ENCODE measurements at regions not wholly inside any gene's neighbourhood (a gene's known extent, or its start where the extent isn't known, plus 50 kb on each side); places are given as distances from the start of the nearest gene placed in this dataset.

DNA sequence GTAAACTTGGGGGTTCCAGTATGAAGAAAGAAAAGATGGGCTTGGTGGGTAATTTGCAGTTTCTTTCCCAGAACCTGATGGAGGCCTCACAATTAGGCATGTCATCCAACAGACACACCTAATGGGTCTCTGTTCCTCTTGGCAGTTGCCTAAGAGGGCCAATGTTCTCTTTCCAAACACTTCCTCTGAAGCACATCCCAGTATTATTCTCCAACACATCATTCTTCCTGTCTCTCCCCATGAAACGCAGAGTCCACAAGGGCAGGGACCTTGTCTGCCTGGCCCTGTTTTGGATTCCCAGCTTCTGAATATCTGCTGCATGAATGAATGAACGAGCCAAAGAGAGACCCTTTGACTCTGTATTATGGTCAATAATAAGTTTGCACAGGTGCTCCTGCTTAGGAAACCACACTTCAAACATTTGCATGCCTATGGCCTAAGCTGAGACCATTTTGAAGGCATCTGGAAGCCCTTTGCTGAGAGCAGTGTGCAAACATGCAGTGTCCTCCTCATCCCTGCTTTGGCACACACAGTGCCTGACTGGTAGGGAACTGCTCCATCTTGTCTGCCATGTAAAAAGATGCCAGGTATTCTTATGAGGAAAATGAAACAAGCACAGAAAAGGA is 100.9 kb upstream of the CHST15 start:
- TF ChIP-seq, protein P1, sequence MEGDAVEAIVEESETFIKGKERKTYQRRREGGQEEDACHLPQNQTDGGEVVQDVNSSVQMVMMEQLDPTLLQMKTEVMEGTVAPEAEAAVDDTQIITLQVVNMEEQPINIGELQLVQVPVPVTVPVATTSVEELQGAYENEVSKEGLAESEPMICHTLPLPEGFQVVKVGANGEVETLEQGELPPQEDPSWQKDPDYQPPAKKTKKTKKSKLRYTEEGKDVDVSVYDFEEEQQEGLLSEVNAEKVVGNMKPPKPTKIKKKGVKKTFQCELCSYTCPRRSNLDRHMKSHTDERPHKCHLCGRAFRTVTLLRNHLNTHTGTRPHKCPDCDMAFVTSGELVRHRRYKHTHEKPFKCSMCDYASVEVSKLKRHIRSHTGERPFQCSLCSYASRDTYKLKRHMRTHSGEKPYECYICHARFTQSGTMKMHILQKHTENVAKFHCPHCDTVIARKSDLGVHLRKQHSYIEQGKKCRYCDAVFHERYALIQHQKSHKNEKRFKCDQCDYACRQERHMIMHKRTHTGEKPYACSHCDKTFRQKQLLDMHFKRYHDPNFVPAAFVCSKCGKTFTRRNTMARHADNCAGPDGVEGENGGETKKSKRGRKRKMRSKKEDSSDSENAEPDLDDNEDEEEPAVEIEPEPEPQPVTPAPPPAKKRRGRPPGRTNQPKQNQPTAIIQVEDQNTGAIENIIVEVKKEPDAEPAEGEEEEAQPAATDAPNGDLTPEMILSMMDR (IDR thresholded peaks at IDR 0.05), result no peak
- TF ChIP-seq POLR2A (IDR thresholded peaks at IDR 0.05), result no peak
